ENCODE measurements at regions not wholly inside any gene's neighbourhood (a gene's known extent, or its start where the extent isn't known, plus 50 kb on each side); places are given as distances from the start of the nearest gene placed in this dataset.
"Not testable (repeated sequence)": the region's sequence is repeated elsewhere in the genome, so short reads cannot be mapped to it uniquely, and the experiment has no call there.

DNA sequence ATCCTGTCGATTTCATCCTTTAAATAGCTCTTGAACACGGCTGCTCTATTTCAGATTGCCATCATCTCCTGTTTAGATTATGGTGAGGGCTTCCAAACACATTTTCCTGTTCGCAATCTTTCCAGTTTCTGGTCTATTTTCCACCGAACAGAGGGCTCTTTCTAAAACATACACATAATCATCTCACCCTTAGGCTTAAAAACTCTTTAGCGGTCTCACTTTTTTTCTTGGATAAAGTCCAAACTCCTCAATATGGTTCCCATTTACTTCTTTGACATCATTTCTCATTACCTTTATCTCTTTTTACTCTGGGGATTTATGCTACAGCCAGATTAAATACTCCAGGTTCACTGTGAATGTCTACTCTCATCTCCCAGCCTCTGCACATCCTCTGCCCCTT lies 103.4 kb upstream of the STMND1 start:
- no peak overlapping the region for H3K27ac Mint-ChIP-seq
- H3K27me3 Mint-ChIP-seq, result peaks cover 72% of the 10 kb centered on the region
- H3K9me3 Mint-ChIP-seq, result no peaks in the 10 kb centered on the region
- no peak for DNase-seq
- no peak overlapping the region for H3K4me3 Mint-ChIP-seq
- no peaks in the 10 kb centered on the region for H3K36me3 Mint-ChIP-seq (ENCODE audit: low read depth)
- H3K4me1 Mint-ChIP-seq (ENCODE audit: low read depth), result no peaks in the 10 kb centered on the region

- no peak overlapping the region for H3K4me3 Mint-ChIP-seq
- peaks cover 59% of the 10 kb centered on the region for H3K27me3 Mint-ChIP-seq
- H3K36me3 Mint-ChIP-seq (ENCODE audit: low read depth), result no peaks in the 10 kb centered on the region
- no peak for DNase-seq
- no peaks in the 10 kb centered on the region for H3K4me1 Mint-ChIP-seq (ENCODE audit: low read depth)
- H3K27ac Mint-ChIP-seq, result no peak overlapping the region
- H3K9me3 Mint-ChIP-seq, result no peaks in the 10 kb centered on the region
These were observed 106.2 kb upstream of the STMND1 start for GRCh38 chr6:16995511-16996250.

DNA sequence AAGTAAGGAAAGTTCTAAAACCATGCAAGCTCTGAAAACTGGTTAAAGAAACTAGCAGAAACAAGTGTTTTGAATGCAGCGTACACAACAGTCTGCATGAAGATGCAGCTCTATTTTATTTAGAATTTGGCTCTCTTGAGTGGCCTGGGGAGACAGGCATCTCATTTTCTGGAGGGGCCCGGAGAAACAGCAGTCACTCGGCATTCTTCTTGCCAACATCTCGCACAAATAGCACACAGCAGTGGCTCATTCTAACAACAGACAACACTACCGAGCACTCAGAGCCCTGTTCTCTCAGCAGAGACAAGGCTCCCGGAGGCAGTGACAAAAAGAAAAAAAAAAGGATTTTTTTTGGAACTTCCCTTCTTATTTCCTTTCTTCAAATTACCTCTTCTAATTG lies 108.5 kb upstream of the STMND1 start:
- no peak for DNase-seq
- Mint-ChIP-seq H3K4me1 (ENCODE audit: low read depth) (no peaks in the 10 kb centered on the region), H3K9me3 (peaks cover 5% of the 10 kb centered on the region), H3K4me3 (no peak overlapping the region), H3K27me3 (peaks cover 47% of the 10 kb centered on the region), H3K27ac (no peak overlapping the region), H3K36me3 (ENCODE audit: low read depth) (no peaks in the 10 kb centered on the region)

DNA sequence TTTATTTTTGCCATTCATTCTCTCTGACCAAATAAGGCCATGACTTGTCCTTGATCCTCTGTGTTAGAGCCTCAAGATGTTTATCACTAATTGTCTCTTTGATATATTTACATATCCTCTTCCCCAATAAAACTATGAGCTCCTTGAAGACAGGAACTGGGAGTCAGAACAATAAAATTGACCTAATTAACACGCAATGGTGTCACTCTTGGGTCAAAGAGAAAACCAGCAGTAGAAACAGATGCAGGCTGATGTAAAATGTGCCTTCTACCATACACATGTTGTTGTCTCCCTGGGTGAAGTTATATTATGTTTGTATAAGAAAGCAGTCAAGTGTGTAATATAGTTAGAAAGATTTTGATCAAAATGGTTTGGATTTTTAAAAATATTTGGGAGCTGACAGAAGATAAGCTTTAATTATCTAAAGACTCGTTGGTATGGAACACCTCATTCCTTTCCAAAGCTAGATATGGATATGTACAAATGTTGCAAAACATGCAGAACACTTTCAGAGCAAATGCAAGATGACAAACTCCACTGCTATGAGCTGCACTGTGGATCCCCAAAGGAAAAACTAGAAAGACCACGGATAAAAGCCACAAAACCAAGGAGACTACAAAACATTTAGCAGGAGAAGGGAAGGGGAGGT lies 109.7 kb upstream of the STMND1 start:
- Mint-ChIP-seq H3K4me3 (no peak overlapping the region), H3K36me3 (ENCODE audit: low read depth) (no peaks in the 10 kb centered on the region), H3K4me1 (ENCODE audit: low read depth) (no peaks in the 10 kb centered on the region), H3K27ac (no peak overlapping the region), H3K27me3 (peaks cover 45% of the 10 kb centered on the region), H3K9me3 (peaks cover 9% of the 10 kb centered on the region)
- no peak for DNase-seq

- H3K27ac Mint-ChIP-seq; H3K36me3 Mint-ChIP-seq (ENCODE audit: low read depth); H3K4me3 Mint-ChIP-seq; H3K4me1 Mint-ChIP-seq (ENCODE audit: low read depth); H3K9me3 Mint-ChIP-seq; DNase-seq: not testable (repeated sequence)
- peaks cover 48% of the 10 kb centered on the region for H3K27me3 Mint-ChIP-seq
These were observed 111.9 kb upstream of the STMND1 start for GRCh38 chr6:16989976-16990375.

DNA sequence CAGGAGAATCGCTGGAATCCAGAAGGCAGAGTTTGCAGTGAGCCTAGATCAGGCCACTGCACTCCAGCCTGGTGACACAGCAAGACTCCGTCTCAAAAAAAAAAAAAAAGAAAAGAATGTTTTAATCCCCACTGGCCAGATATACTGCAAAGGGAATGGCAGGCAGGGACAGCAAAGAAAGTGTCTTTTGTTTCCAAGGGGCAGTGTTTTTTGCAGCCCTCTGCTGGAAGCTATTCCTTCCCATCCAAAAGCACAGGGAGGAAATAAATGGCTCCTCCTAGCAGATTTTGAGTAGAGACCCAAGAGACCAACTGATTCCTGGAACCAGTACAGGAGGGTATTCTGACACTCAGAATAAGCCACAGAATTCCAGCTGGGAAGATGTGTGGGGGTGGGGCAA lies 112.5 kb upstream of the STMND1 start:
- Mint-ChIP-seq H3K27ac (no peak overlapping the region), H3K36me3 (ENCODE audit: low read depth) (no peaks in the 10 kb centered on the region), H3K27me3 (peaks cover 51% of the 10 kb centered on the region), H3K9me3 (peaks cover 9% of the 10 kb centered on the region), H3K4me3 (no peak overlapping the region), H3K4me1 (ENCODE audit: low read depth) (no peaks in the 10 kb centered on the region)
- no peak for DNase-seq

GRCh38 chr6:16987996-16988395 lies 113.9 kb upstream of the STMND1 start:
- DNase-seq, result no peak
- Mint-ChIP-seq H3K4me1 (ENCODE audit: low read depth) (no peaks in the 10 kb centered on the region), H3K27ac (no peak overlapping the region), H3K27me3 (peaks cover 55% of the 10 kb centered on the region), H3K36me3 (ENCODE audit: low read depth) (no peaks in the 10 kb centered on the region), H3K4me3 (no peak overlapping the region), H3K9me3 (peaks cover 9% of the 10 kb centered on the region)

- Mint-ChIP-seq H3K9me3 (peaks cover 9% of the 10 kb centered on the region), H3K27ac (no peak overlapping the region), H3K27me3 (peaks cover 53% of the 10 kb centered on the region), H3K36me3 (ENCODE audit: low read depth) (no peaks in the 10 kb centered on the region), H3K4me3 (no peak overlapping the region), H3K4me1 (ENCODE audit: low read depth) (no peaks in the 10 kb centered on the region)
- no peak for DNase-seq
These were observed 116.2 kb upstream of the STMND1 start for GRCh38 chr6:16985513-16986284.

- Mint-ChIP-seq H3K4me3 (no peak overlapping the region), H3K27me3 (peaks cover 70% of the 10 kb centered on the region), H3K9me3 (no peaks in the 10 kb centered on the region), H3K36me3 (ENCODE audit: low read depth) (no peaks in the 10 kb centered on the region), H3K27ac (no peak overlapping the region), H3K4me1 (ENCODE audit: low read depth) (no peaks in the 10 kb centered on the region)
- no peak for DNase-seq
These were observed 119.0 kb upstream of the STMND1 start for GRCh38 chr6:16982807-16983206.

DNA sequence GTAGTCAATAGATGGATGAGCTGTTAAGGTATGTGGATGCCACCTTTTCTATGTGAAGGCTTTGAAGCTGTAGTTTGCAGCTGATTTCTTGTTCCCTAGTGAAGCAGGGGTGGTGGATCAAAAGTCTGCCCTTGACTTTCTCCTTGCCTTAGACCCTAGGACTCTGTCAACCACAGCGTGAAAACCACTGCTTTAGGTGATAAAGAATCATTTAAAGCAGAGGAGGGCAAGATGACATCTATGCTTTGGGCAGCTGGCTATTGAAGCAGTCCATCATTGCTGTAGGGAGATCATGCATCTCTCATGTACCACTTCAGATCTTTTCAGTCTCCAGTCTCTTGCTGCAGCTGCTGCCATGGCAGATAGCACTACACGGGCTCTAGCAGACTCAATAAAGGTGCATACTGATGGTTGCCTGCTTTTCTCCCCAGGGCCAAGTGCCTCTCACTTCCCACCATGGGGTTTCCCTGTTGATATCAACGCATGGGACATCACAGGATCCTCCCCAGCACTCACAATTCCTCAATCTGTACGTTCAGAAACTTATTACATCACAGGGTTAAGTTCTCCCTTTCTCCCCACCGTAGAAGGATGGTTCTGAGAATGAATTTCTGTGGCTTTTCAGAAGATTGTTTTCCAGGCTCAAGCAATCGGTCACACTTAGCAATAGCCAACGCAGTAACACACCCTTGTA lies 122.0 kb upstream of the STMND1 start:
- Mint-ChIP-seq H3K9me3 (no peaks in the 10 kb centered on the region), H3K27me3 (peaks cover 68% of the 10 kb centered on the region), H3K4me3 (no peak overlapping the region), H3K36me3 (ENCODE audit: low read depth) (no peaks in the 10 kb centered on the region), H3K4me1 (ENCODE audit: low read depth) (no peaks in the 10 kb centered on the region), H3K27ac (no peak overlapping the region)
- DNase-seq, result no peak

- DNase-seq, result no peak
- H3K27me3 Mint-ChIP-seq, result peaks cover 68% of the 10 kb centered on the region
- no peak overlapping the region for H3K27ac Mint-ChIP-seq
These were observed 123.2 kb upstream of the STMND1 start for GRCh38 chr6:16978686-16979085.

DNA sequence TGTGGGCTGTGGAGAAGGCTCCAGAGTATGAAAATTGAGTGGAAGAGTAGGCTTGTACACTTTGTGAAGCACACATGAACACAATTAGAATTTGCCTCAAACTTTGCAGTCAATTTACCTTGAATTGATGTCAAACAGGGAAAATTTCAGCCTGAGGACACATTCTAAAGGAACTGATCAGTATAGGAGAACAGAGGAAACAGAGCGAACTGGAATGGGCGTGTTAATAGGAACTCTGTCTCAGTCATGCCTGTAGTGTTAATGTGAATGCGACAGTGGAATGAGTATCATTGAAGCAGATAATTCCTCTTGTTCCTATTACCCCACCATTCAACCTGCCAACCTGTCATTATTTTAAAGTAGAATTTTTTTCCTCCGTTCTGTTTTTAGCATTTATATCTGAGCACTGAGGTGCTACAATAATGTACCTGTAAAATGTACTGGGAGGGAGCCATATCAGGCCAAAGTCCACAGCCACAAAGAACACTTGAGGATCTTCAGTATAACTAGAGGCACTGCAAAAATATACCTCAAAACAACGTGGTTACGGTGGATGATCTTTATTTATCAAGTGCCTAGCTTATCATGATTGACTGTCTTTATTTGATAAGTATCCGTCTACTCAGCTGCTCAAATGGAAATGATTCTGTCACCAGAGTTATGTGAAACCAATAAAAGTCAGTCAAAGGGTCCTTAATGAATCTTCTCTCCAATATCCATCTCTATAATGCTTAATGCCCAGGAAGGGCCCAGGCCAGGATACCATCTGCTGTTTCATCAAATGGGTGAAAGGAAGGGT lies 125.3 kb upstream of the STMND1 start:
- DNase-seq, result no peak
- Mint-ChIP-seq H3K27ac (no peak overlapping the region), H3K27me3 (peaks cover 72% of the 10 kb centered on the region), H3K36me3 (ENCODE audit: low read depth) (no peaks in the 10 kb centered on the region), H3K9me3 (no peaks in the 10 kb centered on the region), H3K4me1 (ENCODE audit: low read depth) (peaks cover 13% of the 10 kb centered on the region), H3K4me3 (no peak overlapping the region)

More at GRCh38 chr6:16978686-16979085, 123.2 kb upstream of the STMND1 start:
- no peaks in the 10 kb centered on the region for H3K36me3 Mint-ChIP-seq (ENCODE audit: low read depth)
- no peaks in the 10 kb centered on the region for H3K9me3 Mint-ChIP-seq
- H3K4me1 Mint-ChIP-seq (ENCODE audit: low read depth), result no peaks in the 10 kb centered on the region
- H3K4me3 Mint-ChIP-seq, result no peak overlapping the region

- Mint-ChIP-seq H3K4me3 (no peak overlapping the region), H3K27me3 (peaks cover 72% of the 10 kb centered on the region), H3K27ac (no peak overlapping the region), H3K36me3 (ENCODE audit: low read depth) (no peaks in the 10 kb centered on the region), H3K9me3 (no peaks in the 10 kb centered on the region), H3K4me1 (ENCODE audit: low read depth) (peaks cover 14% of the 10 kb centered on the region)
- no peak for DNase-seq
These were observed 127.0 kb upstream of the STMND1 start for GRCh38 chr6:16974704-16975359.

GRCh38 chr6:16974387-16974673 lies 127.5 kb upstream of the STMND1 start:
- Mint-ChIP-seq H3K9me3 (no peaks in the 10 kb centered on the region), H3K4me1 (ENCODE audit: low read depth) (peaks cover 14% of the 10 kb centered on the region), H3K4me3 (no peak overlapping the region), H3K36me3 (ENCODE audit: low read depth) (no peaks in the 10 kb centered on the region), H3K27ac (no peak overlapping the region), H3K27me3 (peaks cover 71% of the 10 kb centered on the region)
- DNase-seq, result no peak

Data from activated T-cell treated with anti-CD3 and anti-CD28 coated beads, Interleukin-2, amount 50 U/mL, for 24 hours (primary cell).